ENCODE measurements at regions not wholly inside any gene's neighbourhood (a gene's known extent, or its start where the extent isn't known, plus 50 kb on each side); places are given as distances from the start of the nearest gene placed in this dataset.

DNA sequence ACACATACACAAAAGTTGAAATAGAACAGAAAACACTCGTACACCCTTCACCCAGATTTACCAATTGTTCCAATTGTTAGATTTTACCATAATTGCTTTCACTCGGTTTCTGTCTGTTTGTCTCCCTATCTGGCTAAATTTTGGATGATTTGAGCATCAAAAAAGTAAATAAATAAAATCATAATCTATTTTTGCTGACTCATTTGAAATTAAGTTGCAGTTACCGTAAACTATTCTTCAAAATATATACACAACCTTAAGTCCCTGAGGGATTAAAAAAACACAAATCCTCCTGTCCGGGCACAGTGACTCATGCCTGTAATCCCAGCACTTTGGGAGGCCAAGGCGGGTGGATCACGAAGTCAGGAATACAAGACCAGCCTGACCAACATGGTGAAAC lies 81.3 kb upstream of the SYT9 start:
- TF ChIP-seq POLR2A (IDR thresholded peaks at IDR 0.05), result no peak
- TF ChIP-seq, protein P1, sequence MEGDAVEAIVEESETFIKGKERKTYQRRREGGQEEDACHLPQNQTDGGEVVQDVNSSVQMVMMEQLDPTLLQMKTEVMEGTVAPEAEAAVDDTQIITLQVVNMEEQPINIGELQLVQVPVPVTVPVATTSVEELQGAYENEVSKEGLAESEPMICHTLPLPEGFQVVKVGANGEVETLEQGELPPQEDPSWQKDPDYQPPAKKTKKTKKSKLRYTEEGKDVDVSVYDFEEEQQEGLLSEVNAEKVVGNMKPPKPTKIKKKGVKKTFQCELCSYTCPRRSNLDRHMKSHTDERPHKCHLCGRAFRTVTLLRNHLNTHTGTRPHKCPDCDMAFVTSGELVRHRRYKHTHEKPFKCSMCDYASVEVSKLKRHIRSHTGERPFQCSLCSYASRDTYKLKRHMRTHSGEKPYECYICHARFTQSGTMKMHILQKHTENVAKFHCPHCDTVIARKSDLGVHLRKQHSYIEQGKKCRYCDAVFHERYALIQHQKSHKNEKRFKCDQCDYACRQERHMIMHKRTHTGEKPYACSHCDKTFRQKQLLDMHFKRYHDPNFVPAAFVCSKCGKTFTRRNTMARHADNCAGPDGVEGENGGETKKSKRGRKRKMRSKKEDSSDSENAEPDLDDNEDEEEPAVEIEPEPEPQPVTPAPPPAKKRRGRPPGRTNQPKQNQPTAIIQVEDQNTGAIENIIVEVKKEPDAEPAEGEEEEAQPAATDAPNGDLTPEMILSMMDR (IDR thresholded peaks at IDR 0.05), result no peak
- no peak for TF ChIP-seq POLR2AphosphoS5 (IDR thresholded peaks at IDR 0.05)
